ENCODE measurements at regions not wholly inside any gene's neighbourhood (a gene's known extent, or its start where the extent isn't known, plus 50 kb on each side); places are given as distances from the start of the nearest gene placed in this dataset.

- RAD21 ChIA-PET (ENCODE audit: low non-redundant PET in 1 of 2, low total read pairs in 2 of 2, uncharacterized antibody in 2 of 2, unreplicated experiment in 2 of 2): no interaction called here
- DNase-seq (ENCODE audit: low read depth, low spot score) (no peak), ATAC-seq (no peak)
- no TSS peak for BruUV-seq (replicated peaks)
- Histone ChIP-seq H3K9me3 (ENCODE audit: control insufficient read depth in 1 of 2, insufficient read depth in 1 of 2, low read depth in 1 of 2, low read length in 2 of 2) (no peaks in the 10 kb centered on the region), H4K20me1 (ENCODE audit: insufficient read depth) (no peaks in the 10 kb centered on the region), H2AFZ (ENCODE audit: low read depth, low read length, poor library complexity, severe bottlenecking) (no peak overlapping the region), H3K4me3 (replicated peaks in 1 of 2; ENCODE audit: low read depth in 1 of 2, low read length in 2 of 2) (no peak overlapping the region), H3K4me1 (ENCODE audit: control insufficient read depth in 1 of 2, insufficient read depth in 2 of 2, low read length in 2 of 2) (no peaks in the 10 kb centered on the region), H3K9ac (ENCODE audit: low read length) (no peak overlapping the region), H3K27me3 (ENCODE audit: insufficient read depth, low read length) (peaks cover 5% of the 10 kb centered on the region), H3K4me2 (ENCODE audit: low read length) (no peak overlapping the region), H3K27ac (ENCODE audit: low read depth, low read length) (no peak overlapping the region), H3K36me3 (ENCODE audit: control insufficient read depth in 1 of 2, insufficient read depth in 2 of 2, low read length in 2 of 2) (no peaks in the 10 kb centered on the region), H3K79me2 (ENCODE audit: insufficient read depth, low read length) (no peaks in the 10 kb centered on the region), H3K9me2 (ENCODE audit: insufficient read depth) (no peaks in the 10 kb centered on the region)
- POLR2A ChIA-PET: no interaction called here
- TF ChIP-seq, protein P1, sequence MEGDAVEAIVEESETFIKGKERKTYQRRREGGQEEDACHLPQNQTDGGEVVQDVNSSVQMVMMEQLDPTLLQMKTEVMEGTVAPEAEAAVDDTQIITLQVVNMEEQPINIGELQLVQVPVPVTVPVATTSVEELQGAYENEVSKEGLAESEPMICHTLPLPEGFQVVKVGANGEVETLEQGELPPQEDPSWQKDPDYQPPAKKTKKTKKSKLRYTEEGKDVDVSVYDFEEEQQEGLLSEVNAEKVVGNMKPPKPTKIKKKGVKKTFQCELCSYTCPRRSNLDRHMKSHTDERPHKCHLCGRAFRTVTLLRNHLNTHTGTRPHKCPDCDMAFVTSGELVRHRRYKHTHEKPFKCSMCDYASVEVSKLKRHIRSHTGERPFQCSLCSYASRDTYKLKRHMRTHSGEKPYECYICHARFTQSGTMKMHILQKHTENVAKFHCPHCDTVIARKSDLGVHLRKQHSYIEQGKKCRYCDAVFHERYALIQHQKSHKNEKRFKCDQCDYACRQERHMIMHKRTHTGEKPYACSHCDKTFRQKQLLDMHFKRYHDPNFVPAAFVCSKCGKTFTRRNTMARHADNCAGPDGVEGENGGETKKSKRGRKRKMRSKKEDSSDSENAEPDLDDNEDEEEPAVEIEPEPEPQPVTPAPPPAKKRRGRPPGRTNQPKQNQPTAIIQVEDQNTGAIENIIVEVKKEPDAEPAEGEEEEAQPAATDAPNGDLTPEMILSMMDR (IDR thresholded peaks at IDR 0.05 in 2 of 3, conservative IDR thresholded peaks at IDR 0.05 in 1 of 3; ENCODE audit: borderline replicate concordance in 1 of 3, insufficient read depth in 1 of 3, low read depth in 2 of 3, low read length in 2 of 3): no peak
- TF ChIP-seq SP1 (IDR thresholded peaks at IDR 0.05; ENCODE audit: low read depth) (no peak), ZNF274 (IDR thresholded peaks at IDR 0.05; ENCODE audit: low read depth, low read length) (no peak), SRF (IDR thresholded peaks at IDR 0.05; ENCODE audit: low read depth) (no peak), EGR1 (IDR thresholded peaks at IDR 0.05; ENCODE audit: low read depth) (no peak), YY1 (IDR thresholded peaks at IDR 0.05; ENCODE audit: extremely low read depth, insufficient replicate concordance, low read depth, low read length) (no peak), SIN3A (IDR thresholded peaks at IDR 0.05; ENCODE audit: low read depth) (no peak), ZBTB33 (IDR thresholded peaks at IDR 0.05; ENCODE audit: extremely low read depth, insufficient replicate concordance, low read length) (no peak), ELF1 (IDR thresholded peaks at IDR 0.05; ENCODE audit: borderline replicate concordance, low read depth) (no peak), TCF7L2 (IDR thresholded peaks at IDR 0.05; ENCODE audit: borderline replicate concordance, extremely low read depth, insufficient read depth, insufficient read length) (no peak), EZH2phosphoT487 (IDR thresholded peaks at IDR 0.05; ENCODE audit: borderline replicate concordance) (no peak), EZH2 (IDR thresholded peaks at IDR 0.05) (no peak), POLR2AphosphoS5 (IDR thresholded peaks at IDR 0.05; ENCODE audit: low read depth, low read length) (no peak), POLR2A (IDR thresholded peaks at IDR 0.05; ENCODE audit: borderline replicate concordance, extremely low read depth, insufficient read depth, insufficient read length) (no peak), CBX3 (IDR thresholded peaks at IDR 0.05; ENCODE audit: low read depth) (no peak), ZFX (IDR thresholded peaks at IDR 0.05) (no peak)
- TF ChIP-seq, protein P2, sequence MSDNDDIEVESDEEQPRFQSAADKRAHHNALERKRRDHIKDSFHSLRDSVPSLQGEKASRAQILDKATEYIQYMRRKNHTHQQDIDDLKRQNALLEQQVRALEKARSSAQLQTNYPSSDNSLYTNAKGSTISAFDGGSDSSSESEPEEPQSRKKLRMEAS (IDR thresholded peaks at IDR 0.05): no peak
- CTCF ChIA-PET: no interaction called here
- intact Hi-C loops (cut with micrococcal nuclease): no loop called here
Measured at GRCh38 chr5:54774281-54775170, 210.9 kb downstream of the ESM1 start.

All from HCT116 (cell line).